HG02798 (cell line): ENCODE measurements at regions not wholly inside any gene's neighbourhood (a gene's known extent, or its start where the extent isn't known, plus 50 kb on each side); places are given as distances from the start of the nearest gene placed in this dataset.
"Not testable (repeated sequence)": the region's sequence is repeated elsewhere in the genome, so short reads cannot be mapped to it uniquely, and the experiment has no call there.

ENCODE experiments used
- ATAC-seq: cut with Tn5 transposase; IDR thresholded peaks from one replicate; pipeline ENCODE4 v1.9.1; 2021; ENCODE audit warnings: mild to moderate bottlenecking; ENCODE audit not compliant: unreplicated experiment, poor library complexity

GRCh38 chr6:33897189-33897780 lies 93.5 kb upstream of the MLN start:
- no peak for ATAC-seq

GRCh38 chr6:33896391-33897188 lies 92.8 kb upstream of the MLN start:
- no peak for ATAC-seq

GRCh38 chr6:33895988-33896387 lies 92.2 kb upstream of the MLN start:
- no peak for ATAC-seq

GRCh38 chr6:33895296-33895695 lies 91.5 kb upstream of the MLN start:
- no peak for ATAC-seq

- ATAC-seq = no peak
Observed at GRCh38 chr6:33894438-33894837, 90.6 kb upstream of the MLN start.

- no peak for ATAC-seq
Observed at GRCh38 chr6:33892581-33893346, 89.0 kb upstream of the MLN start.

GRCh38 chr6:33888664-33889200 lies 84.9 kb upstream of the MLN start:
- no peak for ATAC-seq

GRCh38 chr6:33888183-33888582 lies 84.4 kb upstream of the MLN start:
- no peak for ATAC-seq

- no peak for ATAC-seq
Observed at GRCh38 chr6:33886673-33887144, 82.9 kb upstream of the MLN start.

- ATAC-seq = no peak
Observed at GRCh38 chr6:33885132-33886057, 81.6 kb upstream of the MLN start.

GRCh38 chr6:33883621-33884020 lies 79.8 kb upstream of the MLN start:
- ATAC-seq = not testable (repeated sequence)

GRCh38 chr6:33882154-33882553 lies 78.4 kb upstream of the MLN start:
- no peak for ATAC-seq

GRCh38 chr6:33880766-33881165 lies 77.0 kb upstream of the MLN start:
- no peak for ATAC-seq

- no peak for ATAC-seq
Observed at GRCh38 chr6:33880104-33880678, 76.4 kb upstream of the MLN start.

- no peak for ATAC-seq
Observed at GRCh38 chr6:33878562-33878961, 74.8 kb upstream of the MLN start.

- ATAC-seq = no peak
Observed at GRCh38 chr6:33877982-33878535, 74.3 kb upstream of the MLN start.

- no peak for ATAC-seq
Observed at GRCh38 chr6:33875696-33876095, 71.9 kb upstream of the MLN start.

- no peak for ATAC-seq
Observed at GRCh38 chr6:33875141-33875581, 71.4 kb upstream of the MLN start.

- ATAC-seq = no peak
Observed at GRCh38 chr6:33874136-33874760, 70.4 kb upstream of the MLN start.
